ENCODE measurements at regions not wholly inside any gene's neighbourhood (a gene's known extent, or its start where the extent isn't known, plus 50 kb on each side); places are given as distances from the start of the nearest gene placed in this dataset.
"Not testable (repeated sequence)": the region's sequence is repeated elsewhere in the genome, so short reads cannot be mapped to it uniquely, and the experiment has no call there.

DNA sequence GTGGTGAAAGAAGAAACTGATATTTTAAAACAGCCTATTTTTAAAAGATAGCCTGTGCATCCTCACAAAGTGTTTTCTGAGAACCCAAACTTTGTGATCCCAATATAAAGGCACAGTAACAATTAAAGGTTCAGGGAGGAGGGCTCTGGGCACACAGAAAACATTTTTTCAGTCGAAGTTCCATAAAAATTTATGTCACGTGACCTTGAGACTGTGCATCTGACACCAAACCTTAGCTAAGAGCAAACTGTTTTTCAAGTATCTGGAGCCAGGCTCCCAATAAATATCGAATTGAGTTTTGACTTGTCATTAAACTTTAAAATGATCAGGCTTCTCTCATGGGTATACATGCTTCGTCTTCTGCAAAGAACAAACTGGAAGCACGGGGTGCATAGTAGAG, 177.9 kb downstream of the BEND2 start:
- H3K27me3 ChIP-seq (ENCODE audit: control insufficient read depth, insufficient read depth, low read length), result peaks cover 4% of the 10 kb centered on the region
- WGBS (ENCODE audit: insufficient coverage), result 28% methylated on average over 2 of the region's 5 CpGs
- H3K4me3 ChIP-seq (ENCODE audit: low read length), result no peak overlapping the region
- no peak overlapping the region for H3K27ac ChIP-seq (ENCODE audit: low read length)
- no peaks in the 10 kb centered on the region for H3K36me3 ChIP-seq (ENCODE audit: control insufficient read depth, insufficient read depth, low read length)
- H3K9me3 ChIP-seq (replicated peaks; ENCODE audit: control insufficient read depth, low read depth, low read length), result no peaks in the 10 kb centered on the region
- no peak for DNase-seq
- H3K4me1 ChIP-seq (ENCODE audit: control insufficient read depth, insufficient read depth, low read length), result no peaks in the 10 kb centered on the region

DNA sequence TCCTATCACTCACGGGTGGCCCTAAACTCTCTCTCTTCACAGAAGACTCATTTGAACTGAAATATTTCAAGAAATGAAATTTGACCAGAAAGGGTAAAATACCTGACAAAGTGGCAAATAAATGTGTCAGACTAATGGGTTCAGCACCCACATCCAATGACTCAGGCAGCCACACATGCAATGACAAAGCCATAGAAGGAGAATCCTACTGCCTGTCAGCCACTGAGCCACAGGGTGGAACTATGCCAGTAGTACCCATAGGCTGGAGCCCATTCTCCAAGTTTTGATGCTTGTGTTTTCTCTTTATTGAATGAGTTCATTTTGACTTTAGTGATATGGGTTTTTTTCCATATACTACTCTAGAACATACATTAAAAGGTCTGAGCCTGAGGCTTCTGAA, 179.0 kb downstream of the BEND2 start:
- Histone ChIP-seq H3K36me3 (ENCODE audit: control insufficient read depth, insufficient read depth, low read length) (no peaks in the 10 kb centered on the region), H3K4me1 (ENCODE audit: control insufficient read depth, insufficient read depth, low read length) (no peaks in the 10 kb centered on the region), H3K27ac (ENCODE audit: low read length) (no peak overlapping the region), H3K4me3 (ENCODE audit: low read length) (no peak overlapping the region), H3K27me3 (ENCODE audit: control insufficient read depth, insufficient read depth, low read length) (peaks cover 6% of the 10 kb centered on the region), H3K9me3 (replicated peaks; ENCODE audit: control insufficient read depth, low read depth, low read length) (no peaks in the 10 kb centered on the region)
- no peak for DNase-seq
- WGBS (ENCODE audit: insufficient coverage), result no CpG with 5 or more reads among the region's 1 CpG

DNA sequence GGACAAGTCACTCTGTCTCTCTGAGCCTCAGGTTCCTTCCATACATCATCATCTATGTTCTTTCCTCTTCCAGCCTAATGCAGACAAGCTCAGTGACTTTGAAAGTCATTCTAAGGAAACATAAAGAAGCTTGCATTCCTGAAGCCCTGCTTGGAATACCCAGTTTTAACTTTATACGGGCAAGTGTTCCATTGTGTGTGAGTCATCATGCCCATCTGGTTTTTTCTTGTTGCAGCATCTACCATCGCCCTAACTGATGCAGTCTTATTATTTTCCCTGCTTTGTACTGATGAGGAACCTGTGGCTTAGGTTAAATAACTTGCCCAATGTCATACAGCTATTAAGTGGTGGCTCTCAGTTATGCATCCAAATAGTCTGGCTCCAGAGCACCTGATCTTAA, 177.9 kb upstream of the RAI2 start:
- Histone ChIP-seq H3K27ac (ENCODE audit: low read length) (no peak overlapping the region), H3K36me3 (ENCODE audit: control insufficient read depth, insufficient read depth, low read length) (no peaks in the 10 kb centered on the region), H3K4me3 (ENCODE audit: low read length) (no peak overlapping the region), H3K4me1 (ENCODE audit: control insufficient read depth, insufficient read depth, low read length) (no peaks in the 10 kb centered on the region), H3K27me3 (ENCODE audit: control insufficient read depth, insufficient read depth, low read length) (peaks cover 6% of the 10 kb centered on the region), H3K9me3 (replicated peaks; ENCODE audit: control insufficient read depth, low read depth, low read length) (no peaks in the 10 kb centered on the region)
- no CpG with 5 or more reads among the region's 2 CpGs for WGBS (ENCODE audit: insufficient coverage)
- DNase-seq, result no peak

DNA sequence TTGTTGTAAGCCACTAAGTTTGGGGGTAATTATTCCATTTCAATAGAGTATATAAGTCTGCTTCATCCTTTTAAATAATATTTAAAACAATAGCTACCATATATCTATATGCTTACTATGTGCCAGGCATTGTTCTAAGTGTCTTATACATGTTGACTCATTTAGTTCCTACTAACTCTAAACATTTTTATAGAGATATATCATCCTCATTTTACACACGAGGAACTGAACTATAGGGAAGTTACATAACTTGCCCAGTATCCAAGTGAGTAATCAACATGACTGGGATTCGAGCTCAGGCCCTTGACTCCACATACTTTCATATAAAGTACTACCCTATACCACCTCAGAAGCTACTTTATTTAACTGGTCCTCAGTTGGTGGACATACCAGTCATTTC, 175.3 kb upstream of the RAI2 start:
- H3K9me3 ChIP-seq (replicated peaks; ENCODE audit: control insufficient read depth, low read depth, low read length), result no peaks in the 10 kb centered on the region

GRCh38 chrX:18034945-18035344, 173.8 kb upstream of the RAI2 start:
- H3K4me3 ChIP-seq (ENCODE audit: low read length), result no peak overlapping the region
- no peak for DNase-seq
- no peak overlapping the region for H3K27ac ChIP-seq (ENCODE audit: low read length)
- no peaks in the 10 kb centered on the region for H3K36me3 ChIP-seq (ENCODE audit: control insufficient read depth, insufficient read depth, low read length)
- WGBS (ENCODE audit: insufficient coverage), result no CpG with 5 or more reads among the region's 2 CpGs
- no peaks in the 10 kb centered on the region for H3K4me1 ChIP-seq (ENCODE audit: control insufficient read depth, insufficient read depth, low read length)
- H3K9me3 ChIP-seq (replicated peaks; ENCODE audit: control insufficient read depth, low read depth, low read length), result no peaks in the 10 kb centered on the region
- peaks cover 17% of the 10 kb centered on the region for H3K27me3 ChIP-seq (ENCODE audit: control insufficient read depth, insufficient read depth, low read length)

More for the DNA sequence above, 175.3 kb upstream of the RAI2 start:
- 40% methylated on average over 1 of the region's 2 CpGs for WGBS (ENCODE audit: insufficient coverage)
- no peak overlapping the region for H3K27ac ChIP-seq (ENCODE audit: low read length)
- H3K4me3 ChIP-seq (ENCODE audit: low read length), result no peak overlapping the region
- DNase-seq, result no peak
- no peaks in the 10 kb centered on the region for H3K36me3 ChIP-seq (ENCODE audit: control insufficient read depth, insufficient read depth, low read length)
- H3K27me3 ChIP-seq (ENCODE audit: control insufficient read depth, insufficient read depth, low read length), result peaks cover 15% of the 10 kb centered on the region
- H3K4me1 ChIP-seq (ENCODE audit: control insufficient read depth, insufficient read depth, low read length), result no peaks in the 10 kb centered on the region

DNA sequence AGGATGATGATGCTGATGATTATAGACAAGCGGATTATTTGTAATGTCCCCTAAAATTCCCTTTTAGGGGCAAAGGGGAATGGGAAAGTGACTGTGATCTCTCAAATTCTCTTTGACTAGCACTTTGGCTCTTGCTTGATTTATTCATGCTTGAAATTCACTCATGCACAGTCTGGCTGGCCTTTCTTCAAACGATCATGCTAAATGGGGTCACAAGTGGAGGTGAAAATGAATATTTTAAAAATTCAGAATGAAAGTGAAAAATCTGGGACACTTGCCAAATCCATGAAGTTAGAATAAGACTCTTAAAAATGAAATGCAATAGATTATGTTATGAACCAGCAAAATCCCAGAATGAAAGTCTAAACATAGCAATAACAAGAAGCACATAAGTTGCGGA, 173.4 kb upstream of the RAI2 start:
- WGBS (ENCODE audit: insufficient coverage), result no CpG with 5 or more reads among the region's 3 CpGs
- no peaks in the 10 kb centered on the region for H3K9me3 ChIP-seq (replicated peaks; ENCODE audit: control insufficient read depth, low read depth, low read length)
- no peak for DNase-seq
- H3K4me1 ChIP-seq (ENCODE audit: control insufficient read depth, insufficient read depth, low read length), result no peaks in the 10 kb centered on the region
- peaks cover 19% of the 10 kb centered on the region for H3K27me3 ChIP-seq (ENCODE audit: control insufficient read depth, insufficient read depth, low read length)
- H3K36me3 ChIP-seq (ENCODE audit: control insufficient read depth, insufficient read depth, low read length), result no peaks in the 10 kb centered on the region
- no peak overlapping the region for H3K4me3 ChIP-seq (ENCODE audit: low read length)
- H3K27ac ChIP-seq (ENCODE audit: low read length), result no peak overlapping the region

DNA sequence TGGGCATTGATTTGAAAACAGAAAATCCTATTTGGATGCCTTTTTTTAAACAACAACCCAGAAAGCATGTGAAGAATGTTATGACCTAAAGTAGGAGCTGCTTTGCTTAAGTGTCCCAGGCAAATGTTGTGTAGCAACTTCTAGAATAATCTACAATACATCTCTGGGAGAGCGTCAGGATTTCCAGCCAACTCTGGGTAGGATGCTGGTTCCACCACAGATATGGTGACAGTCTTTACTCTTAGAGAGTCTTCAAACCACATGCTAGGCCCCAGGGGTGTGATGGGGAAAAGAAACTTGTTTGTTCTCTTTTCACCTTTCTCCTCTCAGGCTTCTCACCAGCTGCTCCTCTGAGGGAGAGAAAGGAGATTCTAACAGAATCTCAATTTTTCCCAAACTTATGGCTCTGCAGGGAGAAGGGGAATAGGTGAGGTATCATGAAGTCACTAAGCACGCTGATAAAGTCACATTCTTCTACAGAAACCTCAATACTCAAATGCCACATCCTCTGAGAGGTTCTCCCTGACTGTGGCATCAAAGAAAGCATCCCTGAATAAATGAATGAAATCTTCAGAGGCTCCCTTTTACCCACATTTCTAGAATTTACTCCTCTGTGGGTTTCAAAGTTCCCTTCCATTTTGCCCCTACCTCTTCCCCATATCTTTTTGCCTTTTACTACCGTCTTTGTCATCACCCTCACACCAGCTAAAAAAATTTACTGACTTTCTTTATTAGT, 171.6 kb upstream of the RAI2 start:
- no peaks in the 10 kb centered on the region for H3K9me3 ChIP-seq (replicated peaks; ENCODE audit: control insufficient read depth, low read depth, low read length)
- no peaks in the 10 kb centered on the region for H3K36me3 ChIP-seq (ENCODE audit: control insufficient read depth, insufficient read depth, low read length)
- WGBS (ENCODE audit: insufficient coverage), result no CpG with 5 or more reads among the region's 3 CpGs
- H3K4me3 ChIP-seq (ENCODE audit: low read length), result no peak overlapping the region
- DNase-seq, result no peak
- H3K4me1 ChIP-seq (ENCODE audit: control insufficient read depth, insufficient read depth, low read length), result no peaks in the 10 kb centered on the region
- no peak overlapping the region for H3K27ac ChIP-seq (ENCODE audit: low read length)
- H3K27me3 ChIP-seq (ENCODE audit: control insufficient read depth, insufficient read depth, low read length), result peaks cover 21% of the 10 kb centered on the region

DNA sequence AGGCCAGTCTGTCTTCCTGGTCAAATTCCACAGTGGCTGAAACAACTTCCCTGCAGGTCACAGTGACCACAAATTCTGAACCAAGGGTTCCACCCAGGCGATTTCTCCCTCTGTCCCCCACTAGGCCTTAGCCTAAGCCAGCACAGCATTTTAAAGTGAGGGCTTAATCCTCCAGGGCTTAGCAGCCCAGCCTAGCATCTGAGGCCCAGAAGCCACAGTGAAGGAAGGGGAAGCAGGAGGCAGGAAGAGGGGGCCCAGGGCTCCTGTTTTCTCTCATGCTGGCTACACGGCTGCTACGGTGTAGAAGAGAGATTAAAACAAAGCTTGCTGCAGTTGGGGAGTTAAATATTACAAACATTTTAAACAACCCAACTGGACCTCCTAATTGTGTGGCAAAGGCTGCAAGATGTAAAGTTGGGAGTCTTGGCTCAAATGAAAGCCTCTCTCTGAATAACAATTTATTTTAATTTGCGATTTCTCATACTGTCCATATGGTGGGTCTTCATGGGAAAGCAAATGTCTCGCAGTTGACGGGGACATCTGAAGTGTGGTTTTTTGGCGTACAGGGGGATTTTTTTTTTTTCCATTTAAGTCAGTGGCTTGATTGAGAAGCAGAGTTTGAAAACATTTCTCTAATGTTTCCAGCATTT, 170.8 kb upstream of the RAI2 start:
- Histone ChIP-seq H3K9me3 (replicated peaks; ENCODE audit: control insufficient read depth, low read depth, low read length) (no peaks in the 10 kb centered on the region), H3K4me1 (ENCODE audit: control insufficient read depth, insufficient read depth, low read length) (no peaks in the 10 kb centered on the region), H3K27me3 (ENCODE audit: control insufficient read depth, insufficient read depth, low read length) (peaks cover 23% of the 10 kb centered on the region), H3K27ac (ENCODE audit: low read length) (no peak overlapping the region), H3K36me3 (ENCODE audit: control insufficient read depth, insufficient read depth, low read length) (no peaks in the 10 kb centered on the region), H3K4me3 (ENCODE audit: low read length) (no peak overlapping the region)
- DNase-seq, result no peak
- no CpG with 5 or more reads among the region's 7 CpGs for WGBS (ENCODE audit: insufficient coverage)

DNA sequence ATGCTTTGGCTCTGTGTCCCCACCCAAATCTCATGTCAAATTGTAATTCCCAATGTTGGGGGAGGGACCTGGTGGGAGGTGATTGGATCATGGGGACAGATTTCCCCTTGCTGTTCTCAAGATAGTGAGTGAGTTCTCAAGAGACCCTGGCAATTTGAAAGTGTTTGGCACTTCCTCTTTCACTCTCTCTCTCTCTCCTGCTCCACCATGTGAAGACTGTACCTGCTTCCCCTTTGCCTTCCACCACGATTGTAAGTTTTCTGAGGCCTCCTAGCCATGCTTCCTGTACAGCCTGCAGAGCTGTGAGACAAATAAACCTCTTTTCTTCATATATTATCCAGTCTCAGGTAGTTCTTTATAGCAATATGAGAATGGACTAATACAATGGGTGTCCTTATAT, 169.6 kb upstream of the RAI2 start:
- H3K27me3 ChIP-seq (ENCODE audit: control insufficient read depth, insufficient read depth, low read length), result peaks cover 27% of the 10 kb centered on the region
- WGBS (ENCODE audit: insufficient coverage), result 50% methylated on average over 1 of the region's 1 CpG
- DNase-seq; H3K36me3 ChIP-seq (ENCODE audit: control insufficient read depth, insufficient read depth, low read length); H3K4me1 ChIP-seq (ENCODE audit: control insufficient read depth, insufficient read depth, low read length); H3K4me3 ChIP-seq (ENCODE audit: low read length); H3K27ac ChIP-seq (ENCODE audit: low read length); H3K9me3 ChIP-seq (replicated peaks; ENCODE audit: control insufficient read depth, low read depth, low read length): not testable (repeated sequence)

DNA sequence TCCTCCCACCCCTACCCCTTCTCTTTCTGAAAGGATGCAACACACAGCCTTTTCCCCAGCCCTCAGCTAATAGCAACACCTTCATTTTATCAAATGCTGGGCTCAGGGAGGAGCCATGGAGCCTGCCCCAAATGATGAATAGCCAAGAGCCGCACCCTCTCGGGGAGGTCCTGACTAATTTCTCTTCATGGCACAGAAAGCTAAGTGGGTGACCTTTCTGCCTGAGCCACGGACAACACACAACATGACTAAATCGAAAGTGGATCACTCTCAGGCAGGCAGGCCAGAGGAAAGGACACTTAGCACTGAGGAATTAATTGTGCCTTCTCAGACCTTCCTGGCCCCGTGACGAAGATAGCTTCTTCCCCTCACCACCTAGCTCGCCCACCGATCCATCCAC, 165.1 kb upstream of the RAI2 start:
- Histone ChIP-seq H3K27ac (ENCODE audit: low read length) (no peak overlapping the region), H3K4me1 (ENCODE audit: control insufficient read depth, insufficient read depth, low read length) (no peaks in the 10 kb centered on the region), H3K36me3 (ENCODE audit: control insufficient read depth, insufficient read depth, low read length) (no peaks in the 10 kb centered on the region), H3K27me3 (ENCODE audit: control insufficient read depth, insufficient read depth, low read length) (peaks cover 25% of the 10 kb centered on the region), H3K4me3 (ENCODE audit: low read length) (no peak overlapping the region), H3K9me3 (replicated peaks; ENCODE audit: control insufficient read depth, low read depth, low read length) (no peaks in the 10 kb centered on the region)
- 74% methylated on average over 4 of the region's 8 CpGs for WGBS (ENCODE audit: insufficient coverage)
- no peak for DNase-seq
